ENCODE measurements at regions not wholly inside any gene's neighbourhood (a gene's known extent, or its start where the extent isn't known, plus 50 kb on each side); places are given as distances from the start of the nearest gene placed in this dataset.

DNA sequence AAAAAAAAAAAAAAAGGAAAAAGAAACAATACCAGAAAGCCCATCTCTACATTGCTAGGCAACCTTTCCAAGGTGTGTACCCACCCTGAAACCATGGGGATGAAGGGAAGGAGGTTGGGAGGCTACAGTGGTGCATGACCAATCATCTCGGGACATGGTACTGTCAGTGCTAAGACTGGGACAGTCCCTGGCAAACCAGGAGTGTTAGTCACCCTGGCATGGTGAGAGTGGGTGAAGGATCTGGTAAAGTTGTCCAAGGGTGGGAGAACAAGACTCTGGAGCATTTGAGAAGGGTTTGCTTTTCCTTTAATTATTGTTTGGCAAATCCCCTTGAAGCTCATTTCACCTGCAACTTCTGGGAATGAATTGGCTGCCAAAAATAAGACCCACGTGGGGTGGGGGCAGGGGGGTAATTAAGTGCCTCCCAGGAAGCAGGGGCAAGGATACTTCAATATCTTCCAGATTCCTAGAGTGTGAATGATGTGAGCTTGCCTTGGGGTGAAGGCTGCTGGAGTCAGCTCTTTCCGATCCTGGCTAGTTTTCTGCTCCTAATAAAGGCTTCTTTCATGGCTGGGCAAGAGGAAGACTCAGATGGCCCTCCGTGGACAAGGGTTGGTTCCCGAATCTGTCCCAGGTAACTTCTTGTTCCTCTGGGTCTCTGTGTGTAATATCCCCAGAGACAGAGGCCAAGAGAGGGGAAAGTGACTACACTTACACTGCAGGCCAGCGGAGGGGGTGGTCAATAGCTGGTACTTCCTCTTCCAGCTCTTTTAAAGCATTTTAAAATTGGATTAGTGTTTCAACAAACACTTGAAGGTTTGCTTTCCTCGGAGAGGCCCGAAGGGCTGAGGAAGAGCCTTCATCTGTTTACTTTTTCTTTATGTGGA is 61.6 kb upstream of the SPRY4 start:
- no peak overlapping the region for H3K27ac Mint-ChIP-seq
- no peak overlapping the region for H3K4me3 Mint-ChIP-seq
- H3K36me3 Mint-ChIP-seq (ENCODE audit: low read depth) = no peaks in the 10 kb centered on the region
- no peaks in the 10 kb centered on the region for H3K9me3 Mint-ChIP-seq
- peaks cover 6% of the 10 kb centered on the region for H3K4me1 Mint-ChIP-seq
- H3K27me3 Mint-ChIP-seq = peaks cover 2% of the 10 kb centered on the region
- ChIA-PET CTCF (no interaction called here), POLR2A (interaction anchor here (0.7 kb wide), 1 partner anchor 12 kb away, joined by 3 read pairs; no protein-coding TSS in a partner anchor)
- no peak for DNase-seq

- H3K36me3 Mint-ChIP-seq (ENCODE audit: low read depth) = no peaks in the 10 kb centered on the region
- no peaks in the 10 kb centered on the region for H3K27me3 Mint-ChIP-seq
- no peaks in the 10 kb centered on the region for H3K9me3 Mint-ChIP-seq
- no peak overlapping the region for H3K4me3 Mint-ChIP-seq
- CTCF ChIA-PET = no interaction called here
- H3K4me1 Mint-ChIP-seq = peaks cover 6% of the 10 kb centered on the region
- POLR2A ChIA-PET = no interaction called here
- H3K27ac Mint-ChIP-seq = no peak overlapping the region
- DNase-seq = no peak
Observed at GRCh38 chr5:142385194-142385593, 60.4 kb upstream of the SPRY4 start.

GRCh38 chr5:142384014-142384413 is 59.2 kb upstream of the SPRY4 start:
- no peak for DNase-seq
- Mint-ChIP-seq H3K27me3 (no peaks in the 10 kb centered on the region), H3K4me3 (no peak overlapping the region), H3K4me1 (peaks cover 9% of the 10 kb centered on the region), H3K9me3 (no peaks in the 10 kb centered on the region), H3K36me3 (ENCODE audit: low read depth) (no peaks in the 10 kb centered on the region), H3K27ac (no peak overlapping the region)
- ChIA-PET POLR2A (interaction anchor here (0.6 kb wide), 1 partner anchor 205 kb away, joined by 3 read pairs; no protein-coding TSS in a partner anchor), CTCF (no interaction called here)

- Mint-ChIP-seq H3K4me1 (peaks cover 8% of the 10 kb centered on the region), H3K4me3 (no peak overlapping the region), H3K27ac (no peak overlapping the region), H3K9me3 (no peaks in the 10 kb centered on the region), H3K27me3 (no peaks in the 10 kb centered on the region), H3K36me3 (ENCODE audit: low read depth) (no peaks in the 10 kb centered on the region)
- ChIA-PET POLR2A (no interaction called here), CTCF (no interaction called here)
- DNase-seq = no peak
Observed at GRCh38 chr5:142382186-142382585, 57.4 kb upstream of the SPRY4 start.

- H3K4me1 Mint-ChIP-seq = peaks cover 4% of the 10 kb centered on the region
- ChIA-PET POLR2A (no interaction called here), CTCF (no interaction called here)
- no peak overlapping the region for H3K4me3 Mint-ChIP-seq
- no peaks in the 10 kb centered on the region for H3K27me3 Mint-ChIP-seq
- DNase-seq = no peak
- no peaks in the 10 kb centered on the region for H3K36me3 Mint-ChIP-seq (ENCODE audit: low read depth)
- no peaks in the 10 kb centered on the region for H3K9me3 Mint-ChIP-seq
- H3K27ac Mint-ChIP-seq = no peak overlapping the region
Observed at GRCh38 chr5:142378737-142379634, 54.2 kb upstream of the SPRY4 start.

- DNase-seq = no peak
- POLR2A ChIA-PET = no interaction called here
- Mint-ChIP-seq H3K27me3 (no peaks in the 10 kb centered on the region), H3K4me1 (peaks cover 3% of the 10 kb centered on the region), H3K27ac (no peak overlapping the region), H3K9me3 (no peaks in the 10 kb centered on the region), H3K4me3 (no peak overlapping the region), H3K36me3 (ENCODE audit: low read depth) (no peaks in the 10 kb centered on the region)
- CTCF ChIA-PET = no interaction called here
Observed at GRCh38 chr5:142375944-142376411, 51.2 kb upstream of the SPRY4 start.
